ENCODE measurements at regions not wholly inside any gene's neighbourhood (a gene's known extent, or its start where the extent isn't known, plus 50 kb on each side); places are given as distances from the start of the nearest gene placed in this dataset.

GRCh38 chr6:90708206-90708737, 121.4 kb upstream of the MAP3K7 start:
- Mint-ChIP-seq H3K9me3 (peaks cover 0 to 3% (median 0%) of the 10 kb centered on the region in 7 donors), H3K27me3 (ENCODE audit: low read depth in 3 of 3) (peaks cover 0 to 4% (median 0%) of the 10 kb centered on the region in 3 donors), H3K36me3 (no peaks in the 10 kb centered on the region), H3K27ac (no peak overlapping the region), H3K4me1 (no peaks in the 10 kb centered on the region), H3K4me3 (no peak overlapping the region)
- H3K4me2 ChIP-seq (replicated peaks; ENCODE audit: extremely low read depth, low read length, poor library complexity, severe bottlenecking) = no peak overlapping the region
- no peak overlapping the region for H3K4me3 ChIP-seq (replicated peaks in 1 of 3; ENCODE audit: low read depth in 2 of 3, low read length in 3 of 3)
- no peak overlapping the region for H3K27ac ChIP-seq (ENCODE audit: low read depth in 1 of 2, low read length in 2 of 2)
- no peaks in the 10 kb centered on the region for H3K79me2 ChIP-seq (ENCODE audit: insufficient read depth, low read length)
- WGBS (ENCODE audit: insufficient coverage) = no CpG with 5 or more reads among the region's 5 CpGs
- intact Hi-C loops (cut with micrococcal nuclease) = no loop called here
- H3K27me3 ChIP-seq (ENCODE audit: control insufficient read depth in 2 of 2, insufficient read depth in 2 of 2, low read length in 2 of 2) = no peaks in the 10 kb centered on the region
- TF ChIP-seq, protein P1, sequence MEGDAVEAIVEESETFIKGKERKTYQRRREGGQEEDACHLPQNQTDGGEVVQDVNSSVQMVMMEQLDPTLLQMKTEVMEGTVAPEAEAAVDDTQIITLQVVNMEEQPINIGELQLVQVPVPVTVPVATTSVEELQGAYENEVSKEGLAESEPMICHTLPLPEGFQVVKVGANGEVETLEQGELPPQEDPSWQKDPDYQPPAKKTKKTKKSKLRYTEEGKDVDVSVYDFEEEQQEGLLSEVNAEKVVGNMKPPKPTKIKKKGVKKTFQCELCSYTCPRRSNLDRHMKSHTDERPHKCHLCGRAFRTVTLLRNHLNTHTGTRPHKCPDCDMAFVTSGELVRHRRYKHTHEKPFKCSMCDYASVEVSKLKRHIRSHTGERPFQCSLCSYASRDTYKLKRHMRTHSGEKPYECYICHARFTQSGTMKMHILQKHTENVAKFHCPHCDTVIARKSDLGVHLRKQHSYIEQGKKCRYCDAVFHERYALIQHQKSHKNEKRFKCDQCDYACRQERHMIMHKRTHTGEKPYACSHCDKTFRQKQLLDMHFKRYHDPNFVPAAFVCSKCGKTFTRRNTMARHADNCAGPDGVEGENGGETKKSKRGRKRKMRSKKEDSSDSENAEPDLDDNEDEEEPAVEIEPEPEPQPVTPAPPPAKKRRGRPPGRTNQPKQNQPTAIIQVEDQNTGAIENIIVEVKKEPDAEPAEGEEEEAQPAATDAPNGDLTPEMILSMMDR (IDR thresholded peaks at IDR 0.05) = no peak
- H3K9me3 ChIP-seq (replicated peaks in 1 of 2; ENCODE audit: control insufficient read depth in 1 of 2, insufficient read depth in 1 of 2, low read length in 2 of 2) = no peaks in the 10 kb centered on the region
- H3K36me3 ChIP-seq (replicated peaks in 1 of 2; ENCODE audit: control insufficient read depth in 1 of 2, insufficient read depth in 2 of 2, low read length in 2 of 2) = no peaks in the 10 kb centered on the region
- no peak overlapping the region for H2AFZ ChIP-seq (ENCODE audit: insufficient read depth, low read depth, low read length, poor library complexity, severe bottlenecking)
- H3K4me1 ChIP-seq (ENCODE audit: control insufficient read depth in 1 of 2, insufficient read depth in 2 of 2, low read length in 2 of 2) = no peaks in the 10 kb centered on the region
- DNase-seq = no peak
- no peak overlapping the region for H3K9ac ChIP-seq (ENCODE audit: insufficient read depth, low read length, poor library complexity, severe bottlenecking)
- H4K20me1 ChIP-seq (ENCODE audit: insufficient read depth, low read length) = no peaks in the 10 kb centered on the region

DNA sequence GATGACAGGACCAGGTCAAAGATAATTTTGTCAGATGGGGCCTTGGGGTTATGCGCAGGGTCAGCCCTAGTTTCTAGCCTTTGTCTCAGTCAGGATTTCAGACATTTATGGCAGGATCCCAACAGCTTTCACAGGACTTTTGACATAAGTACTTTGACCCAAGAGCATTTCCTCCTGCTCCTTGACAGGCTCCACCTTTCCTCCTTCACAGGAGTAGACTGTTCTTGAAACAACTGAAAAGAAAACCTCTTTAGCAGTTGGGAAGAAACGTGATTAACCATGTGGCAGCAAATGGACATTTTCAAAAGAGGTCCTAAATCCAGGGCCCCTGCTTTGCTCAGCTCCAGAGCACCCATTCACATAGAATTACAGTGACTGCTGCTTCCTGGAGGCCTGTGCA, 120.4 kb upstream of the MAP3K7 start:
- Histone ChIP-seq H3K9me3 (replicated peaks in 1 of 2; ENCODE audit: control insufficient read depth in 1 of 2, insufficient read depth in 1 of 2, low read length in 2 of 2) (no peaks in the 10 kb centered on the region), H3K4me3 (replicated peaks in 1 of 3; ENCODE audit: low read depth in 2 of 3, low read length in 3 of 3) (no peak overlapping the region), H3K79me2 (ENCODE audit: insufficient read depth, low read length) (no peaks in the 10 kb centered on the region), H3K4me1 (ENCODE audit: control insufficient read depth in 1 of 2, insufficient read depth in 2 of 2, low read length in 2 of 2) (no peaks in the 10 kb centered on the region), H3K36me3 (replicated peaks in 1 of 2; ENCODE audit: control insufficient read depth in 1 of 2, insufficient read depth in 2 of 2, low read length in 2 of 2) (no peaks in the 10 kb centered on the region), H2AFZ (ENCODE audit: insufficient read depth, low read depth, low read length, poor library complexity, severe bottlenecking) (no peak overlapping the region), H3K27ac (ENCODE audit: low read depth in 1 of 2, low read length in 2 of 2) (no peak overlapping the region), H3K4me2 (replicated peaks; ENCODE audit: extremely low read depth, low read length, poor library complexity, severe bottlenecking) (no peak overlapping the region), H3K9ac (ENCODE audit: insufficient read depth, low read length, poor library complexity, severe bottlenecking) (no peak overlapping the region), H3K27me3 (ENCODE audit: control insufficient read depth in 2 of 2, insufficient read depth in 2 of 2, low read length in 2 of 2) (no peaks in the 10 kb centered on the region), H4K20me1 (ENCODE audit: insufficient read depth, low read length) (no peaks in the 10 kb centered on the region)
- H3K36me3 Mint-ChIP-seq = no peaks in the 10 kb centered on the region
- intact Hi-C loops (cut with micrococcal nuclease) = no loop called here
- no peak for DNase-seq
- no peak overlapping the region for H3K27ac Mint-ChIP-seq
- H3K4me1 Mint-ChIP-seq = no peaks in the 10 kb centered on the region
- H3K9me3 Mint-ChIP-seq = peaks cover 0 to 3% (median 0%) of the 10 kb centered on the region in 7 donors
- 40% methylated on average over 1 of the region's 2 CpGs for WGBS (ENCODE audit: insufficient coverage)
- peaks cover 0 to 2% (median 0%) of the 10 kb centered on the region in 3 donors for H3K27me3 Mint-ChIP-seq (ENCODE audit: low read depth in 3 of 3)
- H3K4me3 Mint-ChIP-seq = no peak overlapping the region
- TF ChIP-seq, protein P1 (IDR thresholded peaks at IDR 0.05) = no peak
